Fibroblast of mammary gland (primary cell): ENCODE measurements at regions not wholly inside any gene's neighbourhood (a gene's known extent, or its start where the extent isn't known, plus 50 kb on each side); places are given as distances from the start of the nearest gene placed in this dataset.

ENCODE experiments used
- DNase-seq: peaks from one replicate; pipeline ENCODE4 v3.0.0-alpha.2; 2010; ENCODE audit warnings: low read depth
- H3K4me3 ChIP-seq: 2 replicates; pipeline ENCODE4 v1.5.1; 2011; ENCODE audit warnings: low read depth, mild to moderate bottlenecking, low read length, moderate library complexity; ENCODE audit not compliant: control insufficient read depth
- TF ChIP-seq, protein P1 (sequence below): conservative IDR thresholded peaks from 2 replicates; pipeline ENCODE4 v1.5.1; 2011; ENCODE audit warnings: low read depth, low read length, inconsistent platforms; ENCODE audit not compliant: control insufficient read depth, insufficient read depth

DNA sequence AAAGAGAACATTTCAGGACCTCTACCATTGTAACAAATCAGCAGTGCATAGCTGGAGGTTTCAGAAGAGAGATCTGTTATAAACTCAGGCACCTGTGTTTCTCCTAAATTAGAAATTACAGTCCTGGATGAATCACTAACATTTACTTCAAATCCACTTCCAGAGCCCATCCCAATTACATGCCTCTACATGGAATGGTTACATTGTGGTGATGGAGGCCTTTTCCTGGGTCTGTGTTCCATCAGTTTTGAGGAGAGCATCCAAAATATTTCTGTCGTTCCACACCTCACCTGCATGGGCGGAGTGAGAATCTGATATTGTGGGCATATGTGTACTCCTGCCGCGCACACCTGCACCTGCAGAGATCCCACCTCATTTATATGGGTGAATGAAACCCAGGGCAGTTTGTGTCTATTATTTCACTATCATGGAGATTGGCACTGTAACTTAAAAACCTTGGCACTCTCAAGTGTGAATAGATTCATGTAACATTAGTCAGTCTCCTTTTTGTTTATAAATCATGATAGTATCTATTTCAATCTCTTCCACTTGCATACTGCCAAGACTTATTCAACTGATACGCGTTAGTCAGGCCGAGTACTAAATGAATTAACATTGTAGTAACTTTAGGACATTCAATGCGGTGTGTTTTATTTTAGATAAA, 215.1 kb upstream of the FAR2 start:
- TF ChIP-seq, protein P1, sequence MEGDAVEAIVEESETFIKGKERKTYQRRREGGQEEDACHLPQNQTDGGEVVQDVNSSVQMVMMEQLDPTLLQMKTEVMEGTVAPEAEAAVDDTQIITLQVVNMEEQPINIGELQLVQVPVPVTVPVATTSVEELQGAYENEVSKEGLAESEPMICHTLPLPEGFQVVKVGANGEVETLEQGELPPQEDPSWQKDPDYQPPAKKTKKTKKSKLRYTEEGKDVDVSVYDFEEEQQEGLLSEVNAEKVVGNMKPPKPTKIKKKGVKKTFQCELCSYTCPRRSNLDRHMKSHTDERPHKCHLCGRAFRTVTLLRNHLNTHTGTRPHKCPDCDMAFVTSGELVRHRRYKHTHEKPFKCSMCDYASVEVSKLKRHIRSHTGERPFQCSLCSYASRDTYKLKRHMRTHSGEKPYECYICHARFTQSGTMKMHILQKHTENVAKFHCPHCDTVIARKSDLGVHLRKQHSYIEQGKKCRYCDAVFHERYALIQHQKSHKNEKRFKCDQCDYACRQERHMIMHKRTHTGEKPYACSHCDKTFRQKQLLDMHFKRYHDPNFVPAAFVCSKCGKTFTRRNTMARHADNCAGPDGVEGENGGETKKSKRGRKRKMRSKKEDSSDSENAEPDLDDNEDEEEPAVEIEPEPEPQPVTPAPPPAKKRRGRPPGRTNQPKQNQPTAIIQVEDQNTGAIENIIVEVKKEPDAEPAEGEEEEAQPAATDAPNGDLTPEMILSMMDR: no peak

GRCh38 chr12:28936221-28936620, 212.9 kb upstream of the FAR2 start:
- no peak for DNase-seq
- TF ChIP-seq, protein P1: no peak
- no peak overlapping the region for H3K4me3 ChIP-seq

More for the DNA sequence above, 215.1 kb upstream of the FAR2 start:
- no peak overlapping the region for H3K4me3 ChIP-seq
- DNase-seq: no peak

GRCh38 chr12:28936711-28937110, 212.4 kb upstream of the FAR2 start:
- TF ChIP-seq, protein P1: no peak
- no peak for DNase-seq
- no peak overlapping the region for H3K4me3 ChIP-seq

DNA sequence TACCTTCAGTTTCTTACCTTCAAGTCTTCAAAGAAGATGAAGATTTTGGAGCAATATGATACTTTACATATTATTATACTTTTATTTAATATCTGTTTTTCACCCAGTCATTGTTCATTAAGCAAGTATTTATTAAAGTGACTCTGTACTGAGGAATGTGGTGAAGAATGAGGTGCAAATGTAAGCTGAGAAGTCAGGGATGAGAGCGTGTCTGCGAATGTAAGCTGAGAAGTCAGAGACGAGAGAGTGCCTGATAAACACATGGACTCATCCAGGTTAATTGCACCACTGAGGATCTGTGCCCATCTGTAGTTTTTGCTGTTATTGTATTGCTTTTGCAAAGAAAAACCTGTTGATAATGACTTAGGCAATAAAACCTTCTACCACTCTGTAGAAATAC, 211.9 kb upstream of the FAR2 start:
- no peak overlapping the region for H3K4me3 ChIP-seq
- peak; percentile 26 for DNase-seq
- TF ChIP-seq, protein P1: no peak

DNA sequence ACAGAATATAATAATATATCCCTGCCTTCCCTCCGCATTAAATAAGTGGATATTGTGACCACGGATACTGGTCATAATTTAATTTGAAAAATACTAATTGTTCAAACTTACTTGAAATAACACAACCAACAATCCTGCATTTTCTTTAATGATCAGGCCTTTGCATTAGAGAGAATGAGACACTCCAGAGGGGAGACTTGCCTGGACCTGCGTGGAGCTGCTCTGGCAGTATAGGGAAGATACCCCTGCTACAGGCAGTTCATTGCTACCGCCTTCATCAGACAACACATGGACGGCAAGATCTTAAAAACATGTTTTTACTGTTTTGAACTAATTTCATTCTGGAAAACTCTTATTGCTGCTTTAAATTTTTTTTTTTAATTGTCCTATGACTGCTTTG, 211.0 kb upstream of the FAR2 start:
- H3K4me3 ChIP-seq: no peak overlapping the region
- TF ChIP-seq, protein P1: no peak

GRCh38 chr12:28938581-28939235, 210.4 kb upstream of the FAR2 start:
- TF ChIP-seq, protein P1: no peak
- DNase-seq: no peak
- H3K4me3 ChIP-seq: no peak overlapping the region

More for the DNA sequence above, 211.0 kb upstream of the FAR2 start:
- DNase-seq: no peak
